HTR-8/SVneo (cell line): ENCODE measurements at regions not wholly inside any gene's neighbourhood (a gene's known extent, or its start where the extent isn't known, plus 50 kb on each side); places are given as distances from the start of the nearest gene placed in this dataset.

Experiments
- DNase-seq: peaks from one replicate; pipeline ENCODE4 v3.0.0; 2011; ENCODE audit warnings: low spot score, mixed read lengths; ENCODE audit not compliant: insufficient read length
- FAIRE-seq: peaks from 2 replicates; lab custom pipeline; 2011; peaks lifted over from hg19 to GRCh38; lab: Jason Lieb, UNC

DNA sequence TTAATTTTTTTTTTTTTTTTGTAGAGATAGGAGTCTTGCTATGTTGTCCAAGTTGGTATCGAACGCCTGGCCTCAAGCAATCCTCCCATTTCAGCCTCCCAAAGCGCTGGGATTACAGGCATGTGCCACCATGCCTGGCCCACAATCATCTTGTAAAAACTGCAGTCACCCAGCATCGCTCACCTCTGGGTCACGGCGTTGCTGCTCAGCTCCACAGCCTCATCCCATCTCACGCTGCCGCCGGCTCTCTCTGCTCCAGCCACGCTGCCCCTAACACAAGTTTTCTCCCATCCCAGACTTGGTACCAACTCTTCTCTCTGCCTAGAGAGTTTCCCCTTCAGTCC is 69.2 kb downstream of the MAP1LC3B2 start:
- no peak for FAIRE-seq
- no peak for DNase-seq
